Amniotic epithelial cell (primary cell): ENCODE measurements at regions not wholly inside any gene's neighbourhood (a gene's known extent, or its start where the extent isn't known, plus 50 kb on each side); places are given as distances from the start of the nearest gene placed in this dataset.
"Not testable (repeated sequence)": the region's sequence is repeated elsewhere in the genome, so short reads cannot be mapped to it uniquely, and the experiment has no call there.

Experiments used
- DNase-seq: peaks from one replicate; pipeline ENCODE4 v3.0.0-alpha.2; 2010; ENCODE audit warnings: low read depth

- no peak for DNase-seq
These were observed 147.2 kb upstream of the SFRP2 start for GRCh38 chr4:153936121-153936520.

- no peak for DNase-seq
These were observed 145.8 kb upstream of the SFRP2 start for GRCh38 chr4:153934688-153935017.

GRCh38 chr4:153933915-153934687, 145.2 kb upstream of the SFRP2 start:
- no peak for DNase-seq

- DNase-seq = peak; percentile 35
These were observed 142.9 kb upstream of the SFRP2 start for GRCh38 chr4:153931804-153932203.

GRCh38 chr4:153929675-153930074, 140.8 kb upstream of the SFRP2 start:
- DNase-seq = no peak

GRCh38 chr4:153927451-153927850, 138.6 kb upstream of the SFRP2 start:
- no peak for DNase-seq

GRCh38 chr4:153922148-153922547, 133.3 kb upstream of the SFRP2 start:
- no peak for DNase-seq

GRCh38 chr4:153919667-153920066, 130.8 kb upstream of the SFRP2 start:
- no peak for DNase-seq

- no peak for DNase-seq
These were observed 127.4 kb upstream of the SFRP2 start for GRCh38 chr4:153916273-153916755.

- DNase-seq = no peak
These were observed 123.4 kb upstream of the SFRP2 start for GRCh38 chr4:153912301-153912700.

GRCh38 chr4:153909672-153910071, 120.8 kb upstream of the SFRP2 start:
- DNase-seq = no peak

GRCh38 chr4:153906231-153906630, 117.3 kb upstream of the SFRP2 start:
- DNase-seq = no peak

- DNase-seq = no peak
These were observed 116.3 kb upstream of the SFRP2 start for GRCh38 chr4:153905231-153905630.

GRCh38 chr4:153904011-153904410, 115.1 kb upstream of the SFRP2 start:
- DNase-seq = no peak

GRCh38 chr4:153901220-153901619, 112.3 kb upstream of the SFRP2 start:
- DNase-seq = no peak

GRCh38 chr4:153900426-153900825, 111.5 kb upstream of the SFRP2 start:
- no peak for DNase-seq

GRCh38 chr4:153890761-153891160, 101.9 kb upstream of the SFRP2 start:
- DNase-seq = no peak

GRCh38 chr4:153887217-153887616, 98.3 kb upstream of the SFRP2 start:
- no peak for DNase-seq

- no peak for DNase-seq
These were observed 95.4 kb upstream of the SFRP2 start for GRCh38 chr4:153884325-153884724.

- no peak for DNase-seq
These were observed 92.1 kb upstream of the SFRP2 start for GRCh38 chr4:153880983-153881382.

GRCh38 chr4:153877898-153878297, 89.0 kb upstream of the SFRP2 start:
- DNase-seq = no peak

GRCh38 chr4:153873741-153874140, 84.9 kb upstream of the SFRP2 start:
- DNase-seq = no peak

GRCh38 chr4:153866766-153867165, 77.9 kb upstream of the SFRP2 start:
- not testable (repeated sequence) for DNase-seq

GRCh38 chr4:153852501-153852900, 63.6 kb upstream of the SFRP2 start:
- DNase-seq = no peak
